ENCODE measurements at regions not wholly inside any gene's neighbourhood (a gene's known extent, or its start where the extent isn't known, plus 50 kb on each side); places are given as distances from the start of the nearest gene placed in this dataset.
A peak's percentile ranks its signal among the peaks of the same experiment; 100 is the strongest.

- no peak overlapping the region for H3K4me3 ChIP-seq (ENCODE audit: low read depth, low read length)
- peak; percentile 85 for DNase-seq (ENCODE audit: low read depth)
- no peak for TF ChIP-seq CTCF (conservative IDR thresholded peaks at IDR 0.05; ENCODE audit: low read depth, low read length)
These were observed 98.7 kb upstream of the SLC66A3 start for GRCh38 chr2:11056614-11057013.

GRCh38 chr2:11057031-11057430 lies 98.2 kb upstream of the SLC66A3 start:
- TF ChIP-seq CTCF (conservative IDR thresholded peaks at IDR 0.05; ENCODE audit: low read depth, low read length) = no peak
- DNase-seq (ENCODE audit: low read depth) = no peak
- H3K4me3 ChIP-seq (ENCODE audit: low read depth, low read length) = no peak overlapping the region

GRCh38 chr2:11058129-11058528 lies 97.1 kb upstream of the SLC66A3 start:
- H3K4me3 ChIP-seq (ENCODE audit: low read depth, low read length) = no peak overlapping the region
- DNase-seq (ENCODE audit: low read depth) = no peak
- no peak for TF ChIP-seq CTCF (conservative IDR thresholded peaks at IDR 0.05; ENCODE audit: low read depth, low read length)

- no peak for DNase-seq (ENCODE audit: low read depth)
- TF ChIP-seq CTCF (conservative IDR thresholded peaks at IDR 0.05; ENCODE audit: low read depth, low read length) = no peak
- H3K4me3 ChIP-seq (ENCODE audit: low read depth, low read length) = no peak overlapping the region
These were observed 94.7 kb upstream of the SLC66A3 start for GRCh38 chr2:11060376-11061169.

GRCh38 chr2:11065833-11066485 lies 89.3 kb upstream of the SLC66A3 start:
- H3K4me3 ChIP-seq (ENCODE audit: low read depth, low read length) = no peak overlapping the region
- no peak for TF ChIP-seq CTCF (conservative IDR thresholded peaks at IDR 0.05; ENCODE audit: low read depth, low read length)
- no peak for DNase-seq (ENCODE audit: low read depth)

GRCh38 chr2:11067221-11068078 lies 87.8 kb upstream of the SLC66A3 start:
- no peak overlapping the region for H3K4me3 ChIP-seq (ENCODE audit: low read depth, low read length)
- TF ChIP-seq CTCF (conservative IDR thresholded peaks at IDR 0.05; ENCODE audit: low read depth, low read length) = no peak
- no peak for DNase-seq (ENCODE audit: low read depth)
